IPS DF 6.9 (cell line): ENCODE measurements at regions not wholly inside any gene's neighbourhood (a gene's known extent, or its start where the extent isn't known, plus 50 kb on each side); places are given as distances from the start of the nearest gene placed in this dataset.

Experiments used
- DNase-seq: peaks from one replicate; pipeline ENCODE4 v3.0.0-alpha.2; 2013; ENCODE audit warnings: low read depth, low spot score
- H3K27ac ChIP-seq: one replicate; pipeline ENCODE4 v1.5.1; 2013; ENCODE audit warnings: low read length, control low read depth
- H3K27me3 ChIP-seq: 2 replicates; pipeline ENCODE4 v1.6.1; 2013; ENCODE audit warnings: mild to moderate bottlenecking, low read length; ENCODE audit not compliant: control insufficient read depth, insufficient read depth
- H3K36me3 ChIP-seq: 2 replicates; pipeline ENCODE4 v1.6.1; 2013; ENCODE audit warnings: low read length; ENCODE audit not compliant: control insufficient read depth, insufficient read depth
- H3K4me1 ChIP-seq: 2 replicates; pipeline ENCODE4 v1.6.1; 2013; ENCODE audit warnings: low read length; ENCODE audit not compliant: control insufficient read depth, insufficient read depth
- H3K4me3 ChIP-seq: 2 replicates; pipeline ENCODE4 v1.5.1; 2013; ENCODE audit warnings: mild to moderate bottlenecking, low read length
- H3K9me3 ChIP-seq: 2 replicates; pipeline ENCODE4 v1.6.1; 2013; ENCODE audit warnings: low read length, inconsistent platforms; ENCODE audit not compliant: control insufficient read depth, insufficient read depth
- WGBS: extraction: QIAGEN DNeasy Blood & Tissue Kit; methylation state at CpG from one replicate; pipeline ENCODE4 v1.1.7; 2013; ENCODE audit warnings: mixed read lengths, missing lambda C conversion rate; ENCODE audit not compliant: insufficient read length, insufficient coverage; 5-methylcytosine and 5-hydroxymethylcytosine counted together

- no peaks in the 10 kb centered on the region for H3K9me3 ChIP-seq
- no peaks in the 10 kb centered on the region for H3K36me3 ChIP-seq
- no peak overlapping the region for H3K4me3 ChIP-seq
- no peaks in the 10 kb centered on the region for H3K4me1 ChIP-seq
- DNase-seq = no peak
- no peak overlapping the region for H3K27ac ChIP-seq
- no peaks in the 10 kb centered on the region for H3K27me3 ChIP-seq
- WGBS = no CpG with 5 or more reads among the region's 7 CpGs
Measured at GRCh38 chr20:57009775-57010174, 256.7 kb downstream of the BMP7 start.

DNA sequence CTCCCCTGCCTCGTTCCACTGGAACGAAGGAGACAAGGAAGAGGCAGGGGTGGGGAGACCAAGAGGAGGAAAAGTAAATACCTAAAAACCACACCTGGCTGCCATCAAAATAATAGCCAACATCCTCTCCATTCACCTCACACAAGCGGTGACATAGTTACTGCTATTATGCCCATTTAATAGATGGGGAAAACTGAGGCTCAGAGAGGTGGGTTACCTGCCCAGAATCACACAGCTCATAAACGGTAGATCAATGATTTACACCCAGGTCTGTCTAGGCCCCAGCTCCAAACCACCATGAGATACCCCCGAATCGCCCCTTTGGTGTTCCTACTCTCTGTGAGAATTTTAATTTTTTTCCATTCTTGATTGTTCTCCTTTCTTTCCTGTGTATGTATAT lies 253.8 kb downstream of the BMP7 start:
- Histone ChIP-seq H3K4me1 (no peaks in the 10 kb centered on the region), H3K27ac (no peak overlapping the region), H3K4me3 (no peak overlapping the region), H3K36me3 (no peaks in the 10 kb centered on the region), H3K9me3 (no peaks in the 10 kb centered on the region), H3K27me3 (no peaks in the 10 kb centered on the region)
- WGBS = no CpG with 5 or more reads among the region's 6 CpGs
- DNase-seq = no peak

GRCh38 chr20:57013217-57013616 lies 253.2 kb downstream of the BMP7 start:
- H3K27me3 ChIP-seq = no peaks in the 10 kb centered on the region
- H3K4me1 ChIP-seq = no peaks in the 10 kb centered on the region
- no peak for DNase-seq
- H3K9me3 ChIP-seq = no peaks in the 10 kb centered on the region
- H3K4me3 ChIP-seq = no peak overlapping the region
- H3K36me3 ChIP-seq = no peaks in the 10 kb centered on the region
- WGBS = no CpG with 5 or more reads among the region's 1 CpG
- H3K27ac ChIP-seq = no peak overlapping the region

DNA sequence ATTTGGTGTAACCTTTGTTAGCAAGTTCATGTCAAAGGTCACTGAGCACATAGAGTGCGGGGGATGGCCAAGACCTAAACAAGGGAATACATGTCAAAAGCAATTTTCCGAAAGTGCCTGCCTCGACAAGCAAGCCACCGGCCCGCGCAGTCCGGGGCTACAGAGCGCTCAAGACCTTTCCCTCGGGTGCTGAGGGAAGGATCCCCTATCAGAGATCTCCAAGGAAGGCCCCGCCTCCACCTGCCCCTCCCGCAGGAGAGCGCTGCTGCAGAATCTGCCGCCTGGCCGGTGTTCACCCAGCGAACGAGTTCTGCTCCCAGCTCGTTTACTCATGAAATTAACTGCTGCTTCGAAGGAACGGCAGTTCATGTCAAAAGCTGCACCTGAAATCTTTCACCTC lies 252.7 kb downstream of the BMP7 start:
- Histone ChIP-seq H3K9me3 (no peaks in the 10 kb centered on the region), H3K4me1 (no peaks in the 10 kb centered on the region), H3K36me3 (no peaks in the 10 kb centered on the region), H3K27me3 (no peaks in the 10 kb centered on the region), H3K27ac (no peak overlapping the region), H3K4me3 (no peak overlapping the region)
- DNase-seq = no peak
- WGBS = no CpG with 5 or more reads among the region's 19 CpGs

DNA sequence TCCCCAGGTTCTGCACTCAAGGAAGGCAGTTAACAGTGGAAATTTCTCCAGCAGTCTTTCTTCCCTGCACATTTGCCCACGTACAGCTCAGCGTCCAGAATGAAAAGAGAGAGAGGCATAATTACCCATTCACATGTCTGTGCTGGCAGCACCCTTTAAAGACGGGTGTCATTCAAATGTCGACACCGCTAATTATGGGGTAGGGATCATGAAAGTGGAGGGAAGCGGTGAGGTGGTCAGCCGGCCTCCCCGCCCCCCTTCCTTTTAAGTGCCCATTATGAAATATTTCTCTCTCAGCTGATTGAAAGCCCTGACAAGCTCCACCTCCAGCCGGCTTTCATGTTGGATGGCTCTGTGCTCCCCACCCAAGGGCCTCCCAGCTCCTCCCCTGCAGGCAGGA lies 246.1 kb downstream of the BMP7 start:
- H3K4me1 ChIP-seq = peaks cover 4% of the 10 kb centered on the region; the same call in 1 of the 2 replicates
- DNase-seq = no peak
- no peak overlapping the region for H3K27ac ChIP-seq
- H3K9me3 ChIP-seq = no peaks in the 10 kb centered on the region
- no peak overlapping the region for H3K4me3 ChIP-seq
- no peaks in the 10 kb centered on the region for H3K27me3 ChIP-seq
- no CpG with 5 or more reads among the region's 9 CpGs for WGBS
- no peaks in the 10 kb centered on the region for H3K36me3 ChIP-seq

GRCh38 chr20:57022306-57022705 lies 244.1 kb downstream of the BMP7 start:
- no peaks in the 10 kb centered on the region for H3K27me3 ChIP-seq
- peak; percentile 68 for DNase-seq
- WGBS = no CpG with 5 or more reads among the region's 6 CpGs

DNA sequence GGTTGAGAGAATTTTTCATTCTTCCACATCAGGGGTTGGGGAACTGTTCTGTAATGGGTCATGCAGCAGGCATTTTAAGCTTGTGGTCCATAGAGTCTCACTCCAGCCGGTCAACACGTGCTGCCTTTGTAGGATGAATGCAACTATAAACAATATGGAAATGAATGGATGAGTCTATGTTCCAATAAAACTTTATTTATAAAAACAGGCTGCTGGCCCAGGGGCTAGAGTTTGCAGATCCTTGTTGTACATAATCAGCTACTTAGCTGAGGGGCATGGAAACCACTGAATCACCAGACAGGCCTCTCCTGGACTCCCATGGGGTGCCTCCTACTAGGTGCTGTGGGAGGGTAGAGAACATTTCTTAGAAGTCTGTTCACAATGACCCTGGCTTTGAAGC lies 243.4 kb downstream of the BMP7 start:
- DNase-seq = no peak
- Histone ChIP-seq H3K4me3 (no peak overlapping the region), H3K27me3 (no peaks in the 10 kb centered on the region), H3K4me1 (peaks cover 4% of the 10 kb centered on the region; the same call in 1 of the 2 replicates), H3K27ac (no peak overlapping the region), H3K9me3 (no peaks in the 10 kb centered on the region), H3K36me3 (no peaks in the 10 kb centered on the region)
- WGBS = no CpG with 5 or more reads among the region's 2 CpGs

More at GRCh38 chr20:57022306-57022705, 244.1 kb downstream of the BMP7 start:
- no peaks in the 10 kb centered on the region for H3K9me3 ChIP-seq
- no peaks in the 10 kb centered on the region for H3K36me3 ChIP-seq
- no peak overlapping the region for H3K27ac ChIP-seq
- peaks cover 4% of the 10 kb centered on the region; the same call in 1 of the 2 replicates for H3K4me1 ChIP-seq
- H3K4me3 ChIP-seq = no peak overlapping the region

DNA sequence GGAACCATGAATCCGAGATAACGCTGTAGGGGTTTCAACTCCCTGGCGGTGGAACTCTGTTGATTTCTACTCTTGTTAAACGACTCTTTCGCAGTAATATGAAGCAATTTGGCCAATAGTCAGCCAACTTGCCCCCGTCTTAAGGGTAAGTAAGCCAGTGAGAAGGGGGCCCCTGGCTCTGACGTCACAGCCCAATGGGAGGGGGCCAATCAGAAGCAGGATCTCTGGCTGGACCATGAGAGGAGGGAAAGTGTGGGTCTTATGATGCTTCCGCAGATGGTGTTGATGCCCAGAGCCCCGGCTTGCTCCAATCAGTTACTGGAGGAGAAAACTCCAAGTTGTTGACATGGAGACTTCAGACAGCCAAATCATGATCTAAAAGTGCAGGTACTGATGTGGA lies 242.4 kb downstream of the BMP7 start:
- Histone ChIP-seq H3K4me1 (peaks cover 4% of the 10 kb centered on the region; the same call in 1 of the 2 replicates), H3K27ac (no peak overlapping the region), H3K9me3 (no peaks in the 10 kb centered on the region), H3K4me3 (no peak overlapping the region), H3K27me3 (no peaks in the 10 kb centered on the region), H3K36me3 (no peaks in the 10 kb centered on the region)
- no CpG with 5 or more reads among the region's 9 CpGs for WGBS
- DNase-seq = no peak

DNA sequence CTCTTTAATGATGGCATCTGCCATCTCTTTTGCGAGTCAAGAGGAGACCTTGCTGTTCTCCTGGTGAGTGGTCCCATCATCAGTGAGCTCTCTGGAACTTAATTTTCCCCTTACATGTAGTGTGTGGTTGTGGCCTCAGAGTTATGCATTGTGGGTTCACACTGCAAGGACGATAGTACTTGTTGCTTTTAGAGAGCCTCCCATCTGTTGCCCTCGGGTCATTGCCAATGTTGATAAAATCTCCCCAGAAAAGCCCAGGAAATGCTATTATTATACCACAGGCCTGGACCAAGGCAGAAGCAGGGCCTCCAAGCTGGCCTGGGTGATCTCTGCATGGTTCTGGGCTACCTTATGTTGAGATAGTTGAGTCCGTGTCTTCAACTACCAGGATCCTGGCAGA lies 241.6 kb downstream of the BMP7 start:
- no peak for DNase-seq
- no peak overlapping the region for H3K4me3 ChIP-seq
- H3K27ac ChIP-seq = no peak overlapping the region
- no peaks in the 10 kb centered on the region for H3K36me3 ChIP-seq
- no peaks in the 10 kb centered on the region for H3K27me3 ChIP-seq
- WGBS = no CpG with 5 or more reads among the region's 4 CpGs
- no peaks in the 10 kb centered on the region for H3K9me3 ChIP-seq
- peaks cover 4% of the 10 kb centered on the region for H3K4me1 ChIP-seq

DNA sequence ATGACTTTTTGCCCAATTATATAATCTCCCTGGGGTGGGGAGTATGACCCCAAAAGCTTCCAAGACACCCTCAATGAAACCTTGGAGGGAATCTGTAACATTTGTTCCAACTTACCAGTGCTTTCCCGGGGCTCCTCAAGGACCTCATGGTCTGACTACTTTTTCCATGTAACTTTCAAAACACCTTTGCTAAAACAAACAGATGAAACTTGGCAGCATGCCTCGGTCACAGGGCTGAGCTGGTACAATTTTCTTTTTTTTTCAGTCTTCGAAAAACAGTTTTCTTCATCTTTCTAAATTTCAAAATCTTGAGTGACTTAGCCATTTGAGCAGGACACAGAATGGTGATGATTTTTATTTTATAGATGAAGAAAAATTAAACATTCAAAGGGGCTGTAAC lies 241.2 kb downstream of the BMP7 start:
- no peak overlapping the region for H3K27ac ChIP-seq
- no peaks in the 10 kb centered on the region for H3K9me3 ChIP-seq
- no peaks in the 10 kb centered on the region for H3K27me3 ChIP-seq
- H3K4me3 ChIP-seq = no peak overlapping the region
- no CpG with 5 or more reads among the region's 3 CpGs for WGBS
- H3K36me3 ChIP-seq = no peaks in the 10 kb centered on the region
- H3K4me1 ChIP-seq = peaks cover 4% of the 10 kb centered on the region
- no peak for DNase-seq

GRCh38 chr20:57025666-57026224 lies 240.7 kb downstream of the BMP7 start:
- Histone ChIP-seq H3K4me3 (no peak overlapping the region), H3K9me3 (no peaks in the 10 kb centered on the region), H3K36me3 (no peaks in the 10 kb centered on the region), H3K27ac (no peak overlapping the region), H3K4me1 (peaks cover 4% of the 10 kb centered on the region), H3K27me3 (no peaks in the 10 kb centered on the region)
- DNase-seq = no peak
- WGBS = no CpG with 5 or more reads among the region's 4 CpGs
